ENCODE measurements at regions not wholly inside any gene's neighbourhood (a gene's known extent, or its start where the extent isn't known, plus 50 kb on each side); places are given as distances from the start of the nearest gene placed in this dataset.

- TF ChIP-seq ZFP30 (CRISPR knock-in tag; IDR thresholded peaks at IDR 0.05), result no peak
- no peak for TF ChIP-seq ARNTL (CRISPR knock-in tag; IDR thresholded peaks at IDR 0.05; ENCODE audit: borderline replicate concordance, low read depth)
- ATAC-seq, result no peak
Measured at GRCh38 chr11:80621871-80622270, 1181.0 kb upstream of the TENM4 start.

GRCh38 chr11:80620867-80621266, 1180.0 kb upstream of the TENM4 start:
- ATAC-seq, result no peak
- no peak for TF ChIP-seq CREB5 (CRISPR knock-in tag; IDR thresholded peaks at IDR 0.05; ENCODE audit: low read depth)
- no peak for TF ChIP-seq SNAI2 (CRISPR knock-in tag; IDR thresholded peaks at IDR 0.05)
- no peak for TF ChIP-seq GLIS3 (CRISPR knock-in tag; IDR thresholded peaks at IDR 0.05)
- TF ChIP-seq PATZ1 (CRISPR knock-in tag; IDR thresholded peaks at IDR 0.05; ENCODE audit: borderline replicate concordance), result no peak
- no peak for TF ChIP-seq TSHZ2 (CRISPR knock-in tag; IDR thresholded peaks at IDR 0.05)
- no peak for TF ChIP-seq ISL1 (CRISPR knock-in tag; IDR thresholded peaks at IDR 0.05)

- TF ChIP-seq ARNTL (CRISPR knock-in tag; IDR thresholded peaks at IDR 0.05; ENCODE audit: borderline replicate concordance, low read depth) (no peak), OSR1 (CRISPR knock-in tag; IDR thresholded peaks at IDR 0.05) (no peak), PPARA (CRISPR knock-in tag; IDR thresholded peaks at IDR 0.05; ENCODE audit: borderline replicate concordance) (no peak), TCF4 (CRISPR knock-in tag; IDR thresholded peaks at IDR 0.05; ENCODE audit: borderline replicate concordance) (peak; percentile 70; the same call in 1 of the 2 replicates), CSDC2 (CRISPR knock-in tag; IDR thresholded peaks at IDR 0.05) (no peak), TSHZ2 (CRISPR knock-in tag; IDR thresholded peaks at IDR 0.05) (0 out of 2 replicates have a peak, but pooled peaks have one; percentile 34), ISL1 (CRISPR knock-in tag; IDR thresholded peaks at IDR 0.05) (peak; percentile 19; the same call in 1 of the 2 replicates)
- no peak for ATAC-seq
Measured at GRCh38 chr11:80617156-80617555, 1176.3 kb upstream of the TENM4 start.

GRCh38 chr11:80616070-80616800, 1175.4 kb upstream of the TENM4 start:
- no peak for ATAC-seq
- no peak for TF ChIP-seq ARNTL (CRISPR knock-in tag; IDR thresholded peaks at IDR 0.05; ENCODE audit: borderline replicate concordance, low read depth)
- TF ChIP-seq TCF4 (CRISPR knock-in tag; IDR thresholded peaks at IDR 0.05; ENCODE audit: borderline replicate concordance), result peak; percentile 52; the same call in 1 of the 2 replicates
- TF ChIP-seq TSHZ2 (CRISPR knock-in tag; IDR thresholded peaks at IDR 0.05), result peak; percentile 59; the same call in 1 of the 2 replicates

Measured in SK-N-SH treated with all-trans-retinoic acid at 6 μM for 48 hours (cell line).